HG02678 (cell line): ENCODE measurements at regions not wholly inside any gene's neighbourhood (a gene's known extent, or its start where the extent isn't known, plus 50 kb on each side); places are given as distances from the start of the nearest gene placed in this dataset.

ENCODE experiments used
- ATAC-seq: cut with Tn5 transposase; IDR thresholded peaks from one replicate; pipeline ENCODE4 v1.9.1; 2021; ENCODE audit warnings: mild to moderate bottlenecking, moderate library complexity; ENCODE audit not compliant: unreplicated experiment

GRCh38 chr10:78160591-78160990 is 126.9 kb downstream of the RPS24 start:
- no peak for ATAC-seq

DNA sequence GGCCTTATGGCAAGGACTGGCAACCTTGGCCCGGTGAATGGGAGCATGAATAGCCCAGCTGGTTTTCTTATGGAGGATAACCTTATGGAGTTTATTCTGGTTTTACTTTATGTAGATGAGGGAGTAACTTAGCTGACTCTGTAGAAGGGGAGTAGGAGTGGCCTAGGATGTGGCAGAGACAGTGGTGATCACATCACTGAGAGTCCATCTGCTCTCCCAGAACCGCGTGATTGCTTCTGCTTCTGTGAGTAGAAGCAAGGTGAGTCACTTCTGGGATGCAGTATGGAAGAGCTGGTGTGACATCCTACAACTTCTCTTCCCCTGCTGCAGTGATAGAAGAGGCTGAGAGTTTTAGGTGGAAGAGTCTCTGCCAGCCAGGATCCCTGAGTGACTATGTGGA is 129.2 kb downstream of the RPS24 start:
- no peak for ATAC-seq

DNA sequence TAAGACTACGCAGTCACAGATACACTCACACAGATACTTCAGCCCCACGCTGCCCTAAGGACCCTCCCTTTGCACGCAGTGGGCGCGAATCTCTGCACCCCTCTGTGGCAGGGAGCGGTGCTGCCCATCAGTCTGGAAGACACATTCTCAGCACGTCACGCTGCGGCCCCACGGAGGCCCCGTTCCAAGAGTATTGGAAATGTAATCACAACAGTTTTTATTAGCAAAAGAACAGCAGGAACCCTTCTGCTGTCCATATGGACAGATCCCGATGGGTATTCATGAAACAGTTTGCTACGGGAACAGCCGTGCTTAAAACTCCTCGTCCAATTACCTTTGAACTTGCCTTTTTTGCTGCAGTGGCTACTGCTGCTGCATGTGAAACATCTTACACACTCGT is 131.0 kb downstream of the RPS24 start:
- ATAC-seq = no peak

GRCh38 chr10:78165172-78165571 is 131.5 kb downstream of the RPS24 start:
- no peak for ATAC-seq

DNA sequence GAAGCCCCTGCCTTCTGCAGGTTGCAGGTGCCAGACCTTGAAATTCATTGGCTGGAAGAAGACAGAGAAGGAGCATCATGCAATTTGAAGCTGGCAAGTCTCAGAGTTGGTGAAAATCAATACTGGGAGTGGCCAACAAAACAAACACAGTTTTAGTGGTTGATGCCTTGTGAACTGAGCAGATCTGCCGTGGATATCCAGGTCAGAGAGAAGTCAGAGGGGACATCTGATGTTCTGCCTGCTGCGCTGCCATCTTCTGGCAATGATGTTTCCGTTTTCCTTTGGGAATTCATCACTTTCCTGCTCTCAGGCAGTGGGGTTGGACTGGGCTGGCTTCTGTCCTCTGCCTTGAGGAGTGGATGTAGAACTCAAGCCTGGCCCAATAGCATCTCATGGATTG is 132.0 kb downstream of the RPS24 start:
- ATAC-seq = no peak

DNA sequence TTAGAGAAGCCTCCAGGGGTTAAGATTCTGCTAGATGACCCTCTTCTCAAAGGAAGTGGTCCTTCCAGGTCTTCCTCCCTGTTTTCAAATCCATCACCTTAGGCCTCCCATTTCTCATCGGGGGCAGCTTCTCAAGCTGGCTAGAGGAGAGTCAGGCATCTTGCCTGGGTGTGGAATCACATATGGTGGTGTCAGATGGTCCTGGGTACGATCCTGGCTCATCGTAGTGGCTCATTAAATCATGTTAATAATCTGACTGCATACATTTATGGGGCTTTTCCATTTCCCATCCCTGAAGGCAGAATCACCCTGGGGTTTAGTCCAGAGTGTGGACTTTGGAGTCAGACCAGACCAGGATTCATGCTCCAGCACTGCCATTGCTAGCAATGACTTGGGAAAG is 132.6 kb downstream of the RPS24 start:
- ATAC-seq = no peak

DNA sequence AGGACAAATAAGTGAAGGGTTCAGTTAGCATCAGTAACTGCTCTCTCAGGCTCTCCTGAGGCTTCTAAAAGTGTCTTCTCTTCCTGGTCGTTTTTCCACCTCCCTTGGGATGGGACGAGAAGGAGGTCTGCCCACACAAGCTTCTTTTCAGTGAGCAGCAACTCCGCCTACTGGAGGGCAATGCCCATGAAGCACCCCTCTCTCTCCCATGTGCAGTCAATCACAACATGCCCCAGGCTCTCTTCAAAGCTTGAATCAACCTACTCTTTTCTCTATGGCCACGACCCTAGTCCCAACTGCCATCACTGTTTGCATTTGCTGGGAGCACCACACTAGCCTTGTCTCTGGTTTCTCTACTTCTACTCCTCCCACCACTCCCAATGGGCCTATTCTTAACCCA is 135.6 kb downstream of the RPS24 start:
- no peak for ATAC-seq

GRCh38 chr10:78170026-78170475 is 136.4 kb downstream of the RPS24 start:
- ATAC-seq = no peak

DNA sequence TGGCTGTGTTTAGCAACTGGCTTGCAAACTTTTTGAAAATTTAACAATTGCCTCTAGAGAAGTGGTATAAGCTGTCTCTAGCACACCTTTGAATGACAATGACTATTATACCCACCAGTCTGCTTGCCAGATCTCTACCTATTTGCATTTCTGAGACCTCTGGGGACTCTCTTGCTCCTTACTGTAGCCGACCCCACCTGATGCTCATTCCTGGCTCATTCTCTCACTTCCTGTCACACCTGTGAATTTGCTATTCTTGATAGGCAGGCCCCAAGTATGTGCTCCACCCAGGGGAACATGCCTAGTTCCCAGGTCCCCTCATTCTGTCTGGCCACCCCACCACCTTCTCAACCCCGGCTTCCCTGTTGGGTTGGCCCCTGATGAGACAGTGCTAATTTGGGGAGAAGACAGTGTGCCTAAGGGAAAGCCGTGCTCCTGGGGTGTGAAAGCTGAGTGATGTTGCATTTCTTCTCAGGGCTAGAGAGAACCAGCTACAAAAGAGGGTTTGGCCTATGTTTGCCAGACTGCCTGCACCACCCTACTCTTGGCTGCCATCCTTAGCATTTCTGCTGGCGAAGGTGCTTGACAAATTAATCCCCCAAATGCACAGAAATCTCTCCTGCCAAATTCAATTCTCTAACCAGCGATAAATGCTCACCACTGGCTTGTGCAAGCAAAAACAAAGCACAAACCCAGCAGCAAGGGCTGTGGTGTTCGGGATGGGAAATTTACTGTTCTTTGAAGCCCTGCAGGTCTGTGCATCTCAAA is 138.2 kb downstream of the RPS24 start:
- no peak for ATAC-seq

GRCh38 chr10:78173360-78174015 is 139.8 kb downstream of the RPS24 start:
- no peak for ATAC-seq

- no peak for ATAC-seq
Measured at GRCh38 chr10:78175444-78176015, 141.9 kb downstream of the RPS24 start.

DNA sequence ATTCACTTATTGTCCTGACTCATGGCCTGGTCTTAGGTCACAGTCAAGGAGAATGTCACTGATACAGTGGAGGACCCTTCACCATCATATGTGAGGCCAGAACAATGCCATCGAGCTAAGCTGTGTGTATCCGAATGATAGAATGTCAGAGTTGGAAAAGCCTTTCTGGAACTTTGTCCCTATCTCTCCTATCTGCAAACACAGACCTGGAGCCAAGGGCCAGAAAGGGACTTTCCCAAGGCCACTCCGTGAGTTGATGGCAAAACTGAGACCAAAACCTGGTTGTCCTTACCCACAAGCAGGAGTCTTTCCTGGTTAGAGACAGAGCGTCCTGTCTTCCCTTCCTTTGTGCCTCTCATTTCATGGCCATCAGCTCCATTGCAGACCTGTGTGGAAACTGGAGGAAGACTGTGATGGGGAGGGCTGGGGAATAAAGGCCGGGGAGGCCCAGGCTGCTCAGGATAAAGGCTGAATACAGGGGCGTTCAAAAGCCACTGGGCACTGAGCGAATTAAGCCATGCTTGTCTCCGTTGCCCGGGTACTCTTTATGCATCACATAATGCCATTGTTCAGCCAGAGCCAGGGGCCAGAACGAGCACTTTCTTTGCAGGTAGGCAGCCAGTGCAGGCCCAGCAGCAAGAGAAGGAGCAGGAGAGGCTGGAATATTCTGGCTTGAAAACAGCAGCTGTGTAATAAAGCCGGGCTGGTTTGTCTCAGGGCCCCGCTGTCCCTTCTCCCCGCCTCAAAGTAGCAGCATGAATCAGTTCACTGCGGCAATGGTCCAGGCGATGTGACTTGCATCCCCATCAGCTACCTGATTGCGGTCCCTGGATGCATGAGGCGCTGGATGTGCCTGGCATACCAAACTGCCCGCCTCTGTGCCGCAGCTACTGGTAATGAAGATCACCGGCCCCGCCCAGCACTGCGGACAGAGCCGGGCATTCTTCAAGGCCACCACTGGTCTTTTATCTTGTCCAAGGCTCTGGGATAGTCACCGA is 143.0 kb downstream of the RPS24 start:
- no peak for ATAC-seq

DNA sequence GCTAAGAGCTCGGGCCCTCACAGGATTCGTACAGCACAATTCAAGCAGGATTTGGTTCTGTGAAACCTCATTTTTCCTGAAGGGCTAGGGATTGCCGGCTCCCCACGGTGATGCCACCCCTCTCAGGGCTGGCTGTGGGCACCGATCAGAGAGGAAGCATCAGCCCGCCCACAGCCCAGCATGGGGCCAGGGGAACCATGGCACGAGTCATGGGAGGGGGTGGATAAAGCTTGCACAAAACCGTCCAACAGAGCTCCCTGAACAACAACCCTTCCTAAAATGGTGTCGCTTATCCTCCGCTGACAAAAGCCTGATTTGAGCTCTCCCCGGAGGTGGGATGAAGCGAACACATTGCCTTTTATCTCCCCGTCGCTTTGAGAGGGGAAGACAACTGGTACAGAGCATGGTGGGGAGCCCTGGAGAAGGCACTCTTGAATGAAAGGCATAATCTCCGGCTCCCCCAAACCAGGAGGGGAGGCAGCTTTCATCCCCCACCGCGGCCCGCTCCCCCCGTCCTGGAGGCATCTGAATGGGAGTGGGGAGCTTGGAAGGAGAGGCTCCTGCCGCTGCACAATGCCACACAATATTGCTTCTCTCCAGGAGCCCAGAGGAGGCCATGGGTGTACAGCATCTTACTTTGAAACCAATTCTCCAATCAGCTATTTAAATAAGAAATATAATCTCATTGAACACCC is 144.0 kb downstream of the RPS24 start:
- ATAC-seq = no peak

GRCh38 chr10:78178397-78178796 is 144.7 kb downstream of the RPS24 start:
- ATAC-seq = no peak

DNA sequence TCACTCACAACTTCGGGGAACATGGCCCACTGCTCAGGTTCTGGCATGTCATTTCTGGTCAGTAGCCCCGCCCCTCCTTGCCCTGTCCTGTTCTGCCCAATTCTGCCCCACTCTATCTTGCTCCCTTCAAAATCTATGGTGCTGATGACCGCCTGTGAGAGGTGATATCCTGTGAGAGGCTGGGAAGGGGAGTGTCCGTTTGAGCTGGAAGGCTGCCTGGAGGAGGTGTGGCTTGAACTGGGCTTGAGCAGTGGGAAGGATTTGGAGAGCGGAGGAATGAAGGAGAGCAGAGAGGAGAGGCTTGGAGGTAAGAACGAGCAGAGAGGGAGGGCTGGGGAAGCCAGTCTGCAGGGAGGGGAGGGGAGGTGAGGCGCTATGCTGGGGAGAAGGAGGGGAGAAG is 145.3 kb downstream of the RPS24 start:
- no peak for ATAC-seq

DNA sequence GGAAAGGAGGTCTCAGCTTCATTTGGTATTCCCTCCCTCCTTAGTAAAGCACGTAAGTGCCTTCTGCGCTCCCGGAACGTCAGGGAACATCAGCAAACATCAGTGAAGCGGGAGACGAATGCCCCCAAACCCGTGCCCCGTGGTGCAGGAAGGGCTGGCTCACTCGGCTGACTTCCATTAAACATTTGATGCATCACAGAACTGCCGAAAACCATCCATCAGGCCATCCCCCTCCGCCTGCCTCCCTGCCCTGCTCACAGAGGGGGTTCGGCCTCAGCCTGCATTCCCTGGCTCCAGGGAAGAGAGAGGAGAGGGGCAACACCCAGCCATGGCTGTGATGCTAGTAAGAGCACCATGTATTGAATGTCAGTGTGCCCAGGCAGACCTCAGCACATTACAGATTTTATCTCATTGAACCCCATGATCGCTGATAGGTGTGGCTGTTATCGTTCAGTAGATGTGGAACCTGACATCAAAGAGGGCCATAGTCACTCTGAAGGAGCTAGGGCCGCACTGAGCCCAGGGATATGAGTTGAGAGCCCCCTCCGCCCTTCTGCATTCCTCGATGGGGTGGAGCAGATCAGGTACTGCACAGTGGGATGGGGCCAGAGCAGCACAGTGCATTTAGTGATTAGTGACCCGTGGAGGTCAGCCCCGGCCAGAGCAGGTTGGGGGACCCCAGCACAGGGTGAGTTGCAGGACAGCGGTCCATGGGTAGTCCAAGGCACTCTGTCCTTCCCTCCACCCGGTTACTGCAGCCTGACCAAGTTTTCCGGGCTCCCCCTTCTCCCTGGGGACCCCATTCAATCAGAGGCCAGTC is 146.4 kb downstream of the RPS24 start:
- no peak for ATAC-seq

GRCh38 chr10:78181381-78182055 is 147.9 kb downstream of the RPS24 start:
- no peak for ATAC-seq

DNA sequence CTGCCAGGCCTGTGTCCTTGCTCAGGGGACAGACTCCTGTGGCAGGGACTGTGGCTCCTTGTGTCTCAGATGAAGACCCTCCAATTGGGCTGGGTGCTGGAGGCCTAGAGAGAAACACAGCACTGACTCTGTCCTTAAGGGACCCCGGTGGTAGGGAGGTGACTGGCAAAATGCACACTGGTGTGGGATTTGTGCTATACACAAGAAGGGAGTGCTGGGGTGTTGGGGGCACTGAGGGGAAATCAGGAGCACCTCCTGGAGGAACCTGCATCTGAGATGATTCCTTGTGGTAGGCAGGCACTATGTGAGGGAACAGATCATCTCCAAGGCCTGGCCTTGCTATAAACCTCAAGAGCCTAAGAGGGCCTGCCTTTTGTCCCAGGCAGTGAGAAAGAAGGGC is 149.2 kb downstream of the RPS24 start:
- no peak for ATAC-seq
